ENCODE measurements at regions not wholly inside any gene's neighbourhood (a gene's known extent, or its start where the extent isn't known, plus 50 kb on each side); places are given as distances from the start of the nearest gene placed in this dataset.
A peak's percentile ranks its signal among the peaks of the same experiment; 100 is the strongest.

DNA sequence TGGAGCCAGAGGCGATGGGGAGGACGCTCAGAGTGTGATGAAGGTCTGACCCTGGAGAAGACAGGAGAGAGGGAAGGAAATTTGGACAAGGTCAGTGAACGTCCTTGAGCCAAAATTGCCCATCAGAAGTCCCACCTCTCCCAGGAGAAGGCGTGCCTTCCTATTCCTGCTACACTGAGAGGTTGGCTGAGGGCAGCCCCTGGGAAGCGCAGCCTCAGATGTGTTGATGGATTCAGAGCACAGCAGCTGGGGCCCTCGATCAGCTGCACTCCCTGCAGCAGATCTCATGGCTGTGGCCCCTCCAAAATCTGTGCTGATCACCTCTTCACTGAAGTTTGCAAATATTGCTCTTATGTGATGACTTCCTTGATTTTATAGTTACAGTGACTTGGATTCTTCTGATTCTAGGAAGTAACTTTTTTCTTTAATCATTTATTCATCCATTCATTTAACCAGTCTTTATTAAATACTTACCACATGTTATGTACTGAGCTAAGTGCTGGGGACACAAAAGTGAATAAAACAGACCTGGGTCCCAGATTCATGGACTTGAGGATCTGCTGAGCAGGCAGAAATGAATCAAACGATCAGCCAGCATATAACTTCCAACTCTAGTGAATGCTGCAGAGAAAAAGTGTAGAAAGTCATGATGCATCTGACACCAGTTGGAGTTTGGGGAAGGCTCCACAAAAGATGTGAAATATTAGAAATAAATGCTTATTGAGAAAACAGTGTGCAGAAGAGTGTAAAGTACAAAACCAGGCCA lies 69.6 kb upstream of the ARMC2 start:
- H3K9ac ChIP-seq, result no peak overlapping the region
- no peaks in the 10 kb centered on the region for H3K9me3 ChIP-seq
- H4K20me1 ChIP-seq, result no peaks in the 10 kb centered on the region
- no peak for TF ChIP-seq Cebpa-rat (IDR thresholded peaks at IDR 0.05)
- no peak overlapping the region for H3K4me2 ChIP-seq
- no peaks in the 10 kb centered on the region for H3K36me3 ChIP-seq
- H3K27me3 ChIP-seq, result no peaks in the 10 kb centered on the region
- H3K4me1 ChIP-seq, result peaks cover 17% of the 10 kb centered on the region; the same call in 1 of the 2 replicates
- H3K27ac ChIP-seq, result no peak overlapping the region
- no peak overlapping the region for H3K4me3 ChIP-seq

DNA sequence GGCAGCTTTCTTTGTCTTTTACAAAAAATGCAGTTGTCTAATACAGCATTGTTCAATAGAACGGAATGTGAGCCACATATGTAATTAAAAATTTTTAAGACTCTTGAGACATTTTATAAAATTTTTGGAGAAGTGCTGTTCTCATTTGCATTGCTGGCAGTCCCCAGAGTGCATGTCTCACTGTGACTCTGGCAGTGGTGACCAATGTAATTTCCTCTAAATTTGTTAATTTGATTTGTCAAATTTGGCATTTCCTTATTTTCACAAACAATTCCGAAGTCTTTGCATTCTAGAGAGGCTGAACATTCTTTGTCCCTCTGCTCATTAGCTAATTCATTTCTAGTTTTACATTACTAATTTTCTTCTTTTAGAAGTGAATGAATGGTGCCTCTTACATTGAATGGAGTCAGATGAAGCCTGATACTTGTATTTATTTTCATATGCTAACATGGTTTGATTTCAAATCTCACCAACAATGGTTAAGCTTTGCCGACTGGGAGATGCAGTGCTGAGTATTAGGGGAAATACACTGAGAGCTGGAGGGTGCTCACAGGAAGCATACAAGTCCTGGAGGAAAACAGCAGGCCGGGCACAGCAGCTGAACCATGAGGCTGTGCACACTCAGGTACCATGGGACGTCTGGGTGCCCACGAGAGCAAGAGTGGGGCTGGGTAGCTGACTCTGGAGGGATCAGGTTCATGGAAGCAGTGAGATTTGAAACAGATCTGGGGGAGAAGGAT lies 68.5 kb upstream of the ARMC2 start:
- Histone ChIP-seq H3K36me3 (no peaks in the 10 kb centered on the region), H3K27ac (no peak overlapping the region), H3K4me2 (peak overlapping the region; percentile 4; the same call in 1 of the 2 replicates), H3K27me3 (no peaks in the 10 kb centered on the region), H3K4me1 (peaks cover 17% of the 10 kb centered on the region; the same call in 1 of the 2 replicates), H3K9me3 (no peaks in the 10 kb centered on the region), H4K20me1 (no peaks in the 10 kb centered on the region), H3K9ac (no peak overlapping the region), H3K4me3 (no peak overlapping the region)
- no peak for TF ChIP-seq Cebpa-rat (IDR thresholded peaks at IDR 0.05)

DNA sequence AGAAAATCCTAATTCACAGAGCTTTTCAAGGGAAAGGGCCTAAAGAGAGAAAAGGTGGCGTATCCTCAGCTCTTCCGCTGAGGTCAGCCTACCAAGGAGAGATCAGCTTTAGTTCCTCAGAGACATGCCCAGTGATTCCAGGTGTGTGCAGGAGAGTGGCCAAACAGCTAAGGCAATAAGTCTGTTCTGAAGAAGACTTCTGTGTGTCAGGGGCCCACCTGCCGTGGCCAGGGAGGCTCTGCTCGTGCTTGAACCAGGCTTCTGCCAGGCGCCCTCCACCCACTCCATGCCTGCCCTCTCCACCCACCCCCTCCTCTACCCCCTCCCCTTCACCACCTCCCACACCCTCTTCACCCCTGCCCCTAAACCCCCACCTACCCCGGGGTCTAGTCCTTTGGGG lies 67.4 kb upstream of the ARMC2 start:
- no peak overlapping the region for H3K27ac ChIP-seq
- no peak for TF ChIP-seq Cebpa-rat (IDR thresholded peaks at IDR 0.05)
- H3K4me2 ChIP-seq, result no peak overlapping the region
- H3K27me3 ChIP-seq, result no peaks in the 10 kb centered on the region
- no peaks in the 10 kb centered on the region for H4K20me1 ChIP-seq
- no peak overlapping the region for H3K4me3 ChIP-seq
- H3K4me1 ChIP-seq, result peaks cover 17% of the 10 kb centered on the region; the same call in 1 of the 2 replicates
- H3K9ac ChIP-seq, result no peak overlapping the region
- H3K9me3 ChIP-seq, result no peaks in the 10 kb centered on the region
- H3K36me3 ChIP-seq, result no peaks in the 10 kb centered on the region

DNA sequence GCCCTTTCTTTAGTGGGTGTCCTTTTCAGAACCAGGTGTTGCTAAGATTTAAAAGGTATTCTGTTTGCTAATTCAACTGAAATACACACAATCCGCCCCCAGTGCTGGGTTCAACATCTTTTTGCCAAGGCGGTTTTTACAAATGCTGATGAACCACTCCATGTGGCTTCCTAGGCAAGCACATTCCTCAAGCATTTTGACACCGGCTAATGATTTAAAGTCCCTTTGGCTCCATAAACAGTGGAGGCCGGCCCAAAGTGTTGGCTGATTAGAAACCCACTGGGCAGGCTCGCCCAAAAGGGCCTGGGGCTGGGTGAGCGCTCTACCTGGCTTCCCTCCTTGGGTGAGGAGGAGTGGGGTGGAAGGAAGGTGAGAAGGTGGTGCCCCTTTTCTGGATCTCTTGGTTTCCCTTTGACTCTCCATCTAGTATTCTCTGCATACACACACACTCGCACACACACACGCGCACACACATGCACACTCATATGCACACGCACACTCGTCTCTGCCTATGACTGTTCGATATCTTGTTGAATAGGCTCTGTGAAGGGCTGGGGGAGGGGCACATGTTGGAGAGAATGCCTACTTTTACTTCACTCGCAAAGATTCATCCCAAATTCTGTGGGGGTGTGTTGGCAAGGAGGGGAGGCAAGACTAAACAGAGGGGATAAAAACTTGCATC lies 66.7 kb upstream of the ARMC2 start:
- Histone ChIP-seq H3K27ac (no peak overlapping the region), H3K4me3 (no peak overlapping the region), H3K9me3 (no peaks in the 10 kb centered on the region), H3K27me3 (no peaks in the 10 kb centered on the region), H3K4me1 (peaks cover 17% of the 10 kb centered on the region; the same call in 1 of the 2 replicates), H3K36me3 (no peaks in the 10 kb centered on the region), H4K20me1 (no peaks in the 10 kb centered on the region), H3K4me2 (peak overlapping the region; percentile 63; the same call in 1 of the 2 replicates), H3K9ac (no peak overlapping the region)
- no peak for TF ChIP-seq Cebpa-rat (IDR thresholded peaks at IDR 0.05)

DNA sequence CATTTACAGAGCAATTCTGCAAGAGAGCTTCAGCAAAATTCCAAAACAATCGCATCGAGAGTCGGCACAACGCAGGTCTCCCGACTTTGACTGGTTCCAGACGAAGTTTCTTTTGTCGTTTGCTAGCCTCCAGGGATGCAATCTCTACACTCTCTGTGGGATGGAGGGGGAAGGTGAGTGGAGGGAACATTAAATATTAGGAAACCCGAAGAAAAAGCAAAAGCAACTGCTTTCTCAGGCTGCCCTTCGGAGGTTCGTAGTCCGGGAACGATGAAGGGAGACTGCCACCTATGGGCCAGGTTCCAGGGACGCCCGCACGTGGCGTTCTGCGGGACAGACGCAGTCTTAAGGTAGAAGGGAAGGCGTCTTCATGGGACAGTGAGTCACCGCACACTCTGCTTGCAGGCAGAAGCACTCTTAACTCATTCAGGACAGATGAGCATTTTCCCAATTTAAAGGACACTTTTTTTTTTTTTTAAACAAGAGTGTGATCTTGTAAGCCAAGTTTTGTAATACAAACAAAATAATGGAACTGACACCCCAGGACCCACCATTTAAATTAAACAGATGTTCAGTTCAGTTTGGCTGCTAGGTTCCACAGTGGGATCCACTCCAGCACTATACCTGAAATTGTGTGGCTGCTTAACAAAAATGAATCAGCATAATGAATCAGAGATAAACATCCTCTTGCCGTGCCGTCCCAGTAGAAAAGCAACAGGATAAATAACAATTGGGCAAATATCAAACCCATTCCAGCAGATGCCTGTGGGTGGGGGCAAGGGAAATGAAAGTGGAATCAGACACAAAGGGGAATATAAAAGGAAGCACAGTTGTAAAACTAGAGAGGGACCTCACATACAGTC lies 65.8 kb upstream of the ARMC2 start:
- Histone ChIP-seq H3K36me3 (no peaks in the 10 kb centered on the region), H3K27me3 (no peaks in the 10 kb centered on the region), H3K4me3 (0 out of 2 replicates have a peak overlapping the region, but pooled peaks have one; percentile 9), H4K20me1 (no peaks in the 10 kb centered on the region), H3K4me2 (peak overlapping the region; percentile 63), H3K9me3 (peaks cover 5% of the 10 kb centered on the region), H3K9ac (no peak overlapping the region), H3K4me1 (peaks cover 17% of the 10 kb centered on the region; the same call in 1 of the 2 replicates), H3K27ac (no peak overlapping the region)
- TF ChIP-seq Cebpa-rat (IDR thresholded peaks at IDR 0.05), result no peak

DNA sequence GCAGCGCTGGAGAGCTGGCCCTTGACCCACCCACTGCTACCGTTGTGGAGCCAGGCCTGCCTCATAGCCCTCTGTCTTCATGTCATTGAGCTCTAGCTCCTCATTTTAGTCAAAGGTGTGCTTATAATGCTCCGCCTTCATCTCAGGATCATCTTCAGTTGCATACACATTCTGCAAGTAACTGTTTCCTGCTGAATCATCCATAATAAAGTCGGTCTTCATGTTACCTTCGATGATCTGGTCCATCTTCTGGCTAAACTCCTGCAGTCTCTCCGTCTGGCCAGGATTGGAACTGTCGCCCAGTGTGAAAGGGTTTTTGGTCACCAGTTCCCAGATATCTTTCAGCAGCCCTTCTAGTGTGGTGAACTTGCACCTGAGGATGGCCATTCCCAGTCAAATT lies 62.6 kb upstream of the ARMC2 start:
- Histone ChIP-seq H3K4me1 (peaks cover 5% of the 10 kb centered on the region; the same call in 1 of the 2 replicates), H3K27ac (no peak overlapping the region), H3K9me3 (peaks cover 28% of the 10 kb centered on the region), H3K4me2 (no peak overlapping the region), H3K4me3 (no peak overlapping the region), H4K20me1 (no peaks in the 10 kb centered on the region), H3K36me3 (no peaks in the 10 kb centered on the region), H3K27me3 (no peaks in the 10 kb centered on the region), H3K9ac (no peak overlapping the region)
- no peak for TF ChIP-seq Cebpa-rat (IDR thresholded peaks at IDR 0.05)

DNA sequence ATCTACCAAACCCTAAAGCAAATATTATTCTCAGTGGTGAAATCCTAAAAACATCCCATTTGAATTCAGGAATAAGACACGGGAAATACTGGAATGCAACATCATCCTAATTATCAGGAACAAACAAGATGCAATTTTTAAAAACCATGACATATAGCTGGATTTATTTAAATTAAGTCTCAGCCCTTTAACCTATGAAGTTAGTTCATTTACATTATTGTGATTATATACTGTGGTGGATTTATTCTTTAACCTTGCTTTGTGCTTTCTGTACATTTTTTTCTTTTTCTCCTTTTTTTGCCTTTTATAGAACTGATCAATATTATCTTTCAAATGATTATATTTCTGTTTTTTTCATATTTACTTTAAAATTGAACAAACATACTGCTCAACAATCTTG lies 59.8 kb upstream of the ARMC2 start:
- H3K4me2 ChIP-seq, result no peak overlapping the region
- no peaks in the 10 kb centered on the region for H4K20me1 ChIP-seq
- H3K9me3 ChIP-seq, result peaks cover 28% of the 10 kb centered on the region
- no peaks in the 10 kb centered on the region for H3K4me1 ChIP-seq
- no peak overlapping the region for H3K27ac ChIP-seq
- no peak for TF ChIP-seq Cebpa-rat (IDR thresholded peaks at IDR 0.05)
- no peak overlapping the region for H3K9ac ChIP-seq
- no peak overlapping the region for H3K4me3 ChIP-seq
- no peaks in the 10 kb centered on the region for H3K36me3 ChIP-seq
- H3K27me3 ChIP-seq, result no peaks in the 10 kb centered on the region

DNA sequence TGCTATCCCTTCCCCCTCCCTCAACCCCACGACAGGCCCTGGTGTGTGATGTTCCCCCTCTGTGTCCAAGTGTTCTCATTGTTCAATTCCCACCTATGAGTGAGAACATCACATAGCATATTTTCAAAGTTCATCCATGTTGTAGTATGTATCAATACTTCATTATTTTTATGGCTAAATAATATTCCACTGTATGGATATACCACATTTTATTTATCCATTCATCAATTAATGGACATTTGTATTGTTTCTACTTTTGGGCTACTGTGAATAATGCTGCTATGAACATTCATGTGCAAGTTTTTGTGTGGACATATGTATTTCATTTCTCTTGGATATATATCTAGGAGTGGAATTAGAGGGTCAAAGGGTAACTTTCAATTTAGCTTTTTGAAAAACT lies 58.7 kb upstream of the ARMC2 start:
- H4K20me1 ChIP-seq, result no peaks in the 10 kb centered on the region
- H3K4me2 ChIP-seq, result no peak overlapping the region
- H3K9me3 ChIP-seq, result peaks cover 28% of the 10 kb centered on the region
- H3K4me3 ChIP-seq, result no peak overlapping the region
- no peaks in the 10 kb centered on the region for H3K4me1 ChIP-seq
- no peak overlapping the region for H3K9ac ChIP-seq
- TF ChIP-seq Cebpa-rat (IDR thresholded peaks at IDR 0.05), result no peak
- no peaks in the 10 kb centered on the region for H3K36me3 ChIP-seq
- H3K27ac ChIP-seq, result no peak overlapping the region
- no peaks in the 10 kb centered on the region for H3K27me3 ChIP-seq

DNA sequence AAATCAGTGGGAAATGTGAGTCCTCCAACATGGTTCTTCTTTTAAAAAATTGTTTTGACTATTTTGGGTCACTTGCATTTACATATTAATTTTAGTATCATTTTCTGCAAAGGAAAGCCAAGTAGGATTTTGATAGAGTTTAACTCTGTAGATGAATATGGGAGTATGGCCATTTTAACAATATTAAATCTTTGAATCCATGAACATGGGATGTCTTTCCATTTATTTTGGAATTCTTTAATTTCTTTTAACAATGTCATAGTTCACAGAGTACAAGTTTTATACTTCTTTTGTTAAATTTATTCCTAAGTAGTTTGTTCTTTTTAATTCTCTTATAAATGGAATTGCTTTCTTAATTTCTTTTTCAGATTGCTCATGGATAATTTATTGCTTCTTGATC lies 56.5 kb upstream of the ARMC2 start:
- Histone ChIP-seq H3K27ac (no peak overlapping the region), H4K20me1 (no peaks in the 10 kb centered on the region), H3K9ac (no peak overlapping the region), H3K4me2 (no peak overlapping the region), H3K27me3 (no peaks in the 10 kb centered on the region), H3K36me3 (no peaks in the 10 kb centered on the region), H3K9me3 (peaks cover 26% of the 10 kb centered on the region), H3K4me3 (no peak overlapping the region), H3K4me1 (0 out of 2 replicates have a peak, but pooled peaks cover 5% of the 10 kb centered on the region)
- no peak for TF ChIP-seq Cebpa-rat (IDR thresholded peaks at IDR 0.05)
